Esophagus squamous epithelium (tissue), 4 donors: ENCODE measurements at regions not wholly inside any gene's neighbourhood (a gene's known extent, or its start where the extent isn't known, plus 50 kb on each side); places are given as distances from the start of the nearest gene placed in this dataset.

ENCODE experiments used
- CTCF ChIP-seq, 6 experiments: fragments of 450-650 bp in 4 of 6; fragments of 200-600 bp in 2 of 6; sonication (generic) in 2 of 6; IDR thresholded peaks; one replicate each; pipeline ENCODE4 v1.5.1; 2016 to 2019; ENCODE audit warnings: antibody characterized with exemption in 6 of 6, mild to moderate bottlenecking in 4 of 6, moderate library complexity in 4 of 6
- POLR2A ChIP-seq, 4 donors: fragments of 450-650 bp; IDR thresholded peaks; one replicate each; pipeline ENCODE4 v1.6.1; 2017; ENCODE audit warnings: antibody characterized with exemption in 4 of 4, mild to moderate bottlenecking in 4 of 4, moderate library complexity in 3 of 4

GRCh38 chr2:145273840-145274239 lies 753.9 kb upstream of the ZEB2 start:
- TF ChIP-seq CTCF (IDR thresholded peaks at IDR 0.05) (no peak), POLR2A (IDR thresholded peaks at IDR 0.05) (no peak)
